Retinal pigment epithelial cell (primary cell): ENCODE measurements at regions not wholly inside any gene's neighbourhood (a gene's known extent, or its start where the extent isn't known, plus 50 kb on each side); places are given as distances from the start of the nearest gene placed in this dataset.

ENCODE experiments used
- DNase-seq: peaks from one replicate; pipeline ENCODE4 v3.0.0-alpha.2; 2010; ENCODE audit warnings: low read depth
- H3K4me3 ChIP-seq: 2 replicates; pipeline ENCODE4 v1.5.1; 2011; ENCODE audit warnings: mild to moderate bottlenecking, low read length, control low read depth, moderate library complexity
- CTCF ChIP-seq: conservative IDR thresholded peaks from 2 replicates; pipeline ENCODE4 v1.5.1; 2011; ENCODE audit warnings: low read depth, low read length, control low read depth, inconsistent platforms

- TF ChIP-seq CTCF: no peak
- H3K4me3 ChIP-seq: no peak overlapping the region
These were observed 278.2 kb upstream of the STT3B start for GRCh38 chr3:31254483-31254882.

GRCh38 chr3:31255007-31255581 lies 277.6 kb upstream of the STT3B start:
- no peak for TF ChIP-seq CTCF
- H3K4me3 ChIP-seq: no peak overlapping the region
- no peak for DNase-seq

More at GRCh38 chr3:31254483-31254882, 278.2 kb upstream of the STT3B start:
- DNase-seq: no peak

GRCh38 chr3:31262201-31262600 lies 270.5 kb upstream of the STT3B start:
- no peak for TF ChIP-seq CTCF
- H3K4me3 ChIP-seq: no peak overlapping the region
- DNase-seq: no peak

GRCh38 chr3:31263897-31264296 lies 268.8 kb upstream of the STT3B start:
- TF ChIP-seq CTCF: no peak
- H3K4me3 ChIP-seq: no peak overlapping the region
- no peak for DNase-seq

GRCh38 chr3:31265646-31266428 lies 266.9 kb upstream of the STT3B start:
- H3K4me3 ChIP-seq: no peak overlapping the region
- DNase-seq: no peak
- TF ChIP-seq CTCF: no peak

- no peak for TF ChIP-seq CTCF
- no peak overlapping the region for H3K4me3 ChIP-seq
- no peak for DNase-seq
These were observed 263.9 kb upstream of the STT3B start for GRCh38 chr3:31268868-31269267.

- no peak for DNase-seq
- no peak for TF ChIP-seq CTCF
- no peak overlapping the region for H3K4me3 ChIP-seq
These were observed 262.7 kb upstream of the STT3B start for GRCh38 chr3:31270010-31270409.
